Naive thymus-derived CD4-positive, alpha-beta T cell (primary cell): ENCODE measurements at regions not wholly inside any gene's neighbourhood (a gene's known extent, or its start where the extent isn't known, plus 50 kb on each side); places are given as distances from the start of the nearest gene placed in this dataset.

ENCODE experiments used
- ATAC-seq: fragments of 150-1000 bp; cut with Tn5 transposase; 2 replicates; pipeline ENCODE4 v1.10.0; 2021; ENCODE audit warnings: mild to moderate bottlenecking, moderate library complexity
- CTCF ChIA-PET: fragments of 350-600 bp; sonication (Branson Sonifier 250); formaldehyde crosslinking; loops from one replicate; lab custom pipeline; 2021; ENCODE audit warnings: antibody characterized with exemption; lab: Charles Lee
- POLR2A ChIA-PET: fragments of 350-600 bp; sonication (Branson Sonifier 250); formaldehyde crosslinking; loops from one replicate; lab custom pipeline; 2021; ENCODE audit warnings: antibody characterized with exemption, inconsistent platforms; lab: Charles Lee
- DNase-seq, 9 donors: peaks; one replicate each; pipeline versions ENCODE4 v3.0.0 to v3.0.0-alpha.2; 2020 to 2022; ENCODE audit warnings: mixed read lengths in 1 of 9
- H3K27ac ChIP-seq: one replicate; pipeline ENCODE4 v1.7.0; 2013; ENCODE audit warnings: mild to moderate bottlenecking, low read depth, low read length, moderate library complexity
- H3K27me3 ChIP-seq, 2 donors: one replicate each; pipeline ENCODE4 v1.7.0; 2013; ENCODE audit warnings: low read length in 2 of 2, mild to moderate bottlenecking in 2 of 2, moderate library complexity in 2 of 2; ENCODE audit not compliant: control insufficient read depth in 2 of 2, insufficient read depth in 2 of 2
- H3K36me3 ChIP-seq, 3 experiments: 1 replicate in 2 of 3; 2 replicates in 1 of 3; pipeline ENCODE4 v1.7.0; 2013; ENCODE audit warnings: low read length in 3 of 3, mild to moderate bottlenecking in 3 of 3, moderate library complexity in 1 of 3; ENCODE audit not compliant: insufficient read depth in 3 of 3, control insufficient read depth in 2 of 3
- H3K4me1 ChIP-seq, 2 donors: one replicate each; pipeline ENCODE4 v1.7.0; 2013; ENCODE audit warnings: low read length in 2 of 2, mild to moderate bottlenecking in 2 of 2, moderate library complexity in 1 of 2; ENCODE audit not compliant: control insufficient read depth in 2 of 2, insufficient read depth in 2 of 2
- H3K4me3 ChIP-seq: 2 replicates; pipeline ENCODE4 v1.7.0; 2013; ENCODE audit warnings: mild to moderate bottlenecking, low read length
- H3K9me3 ChIP-seq, 3 experiments: 1 replicate in 2 of 3; 2 replicates in 1 of 3; pipeline ENCODE4 v1.7.0; 2013; ENCODE audit warnings: low read length in 3 of 3; ENCODE audit not compliant: control insufficient read depth in 2 of 3
- H3K27ac Mint-ChIP-seq, 9 donors: one replicate each; pipeline ENCODE4 v1.8.0; 2020 to 2022; ENCODE audit warnings: mixed read lengths in 9 of 9, mild to moderate bottlenecking in 8 of 9, moderate library complexity in 5 of 9, inconsistent platforms in 2 of 9
- H3K27me3 Mint-ChIP-seq, 5 donors: one replicate each; pipeline ENCODE4 v1.8.0; 2021 to 2022; ENCODE audit warnings: mixed read lengths in 5 of 5, mild to moderate bottlenecking in 1 of 5
- H3K36me3 Mint-ChIP-seq, 5 donors: one replicate each; pipeline ENCODE4 v1.8.0; 2020 to 2022; ENCODE audit warnings: mixed read lengths in 5 of 5, mild to moderate bottlenecking in 3 of 5, inconsistent platforms in 1 of 5
- H3K4me1 Mint-ChIP-seq, 7 donors: one replicate each; pipeline ENCODE4 v1.8.0; 2020 to 2022; ENCODE audit warnings: mixed read lengths in 7 of 7, mild to moderate bottlenecking in 3 of 7, inconsistent platforms in 1 of 7
- H3K4me3 Mint-ChIP-seq, 10 donors: one replicate each; pipeline ENCODE4 v1.8.0; 2020 to 2022; ENCODE audit warnings: mild to moderate bottlenecking in 10 of 10, mixed read lengths in 10 of 10, moderate library complexity in 6 of 10, inconsistent platforms in 2 of 10
- H3K9me3 Mint-ChIP-seq, 11 donors: one replicate each; pipeline ENCODE4 v1.8.0; 2020 to 2022; ENCODE audit warnings: mixed read lengths in 11 of 11, mild to moderate bottlenecking in 4 of 11, inconsistent platforms in 1 of 11, moderate library complexity in 1 of 11
- intact Hi-C, 2 donors: fragments of 100-400 bp; cut with micrococcal nuclease; formaldehyde crosslinking; loops; one replicate each; pipeline ENCODE4 v1.15.1; 2023

DNA sequence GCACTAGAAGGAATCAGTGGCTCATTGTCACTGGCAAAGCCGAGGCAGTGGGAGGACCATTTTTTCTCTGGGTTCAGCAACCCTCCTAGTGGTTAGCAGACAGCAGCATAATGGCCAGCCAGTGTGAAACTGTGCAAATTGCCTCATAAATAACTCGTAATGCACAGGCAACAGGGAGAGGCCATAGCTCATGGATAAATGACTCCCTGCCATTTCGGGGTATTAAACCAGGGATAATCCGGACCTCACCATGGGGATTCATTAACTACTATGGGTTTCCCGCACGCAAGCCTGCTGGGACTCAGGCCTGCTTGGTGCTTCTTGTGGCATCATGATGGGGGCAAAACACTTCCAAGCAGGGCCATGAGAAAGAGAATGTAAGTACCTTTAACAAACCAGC is 158.2 kb upstream of the CHD6 start:
- Histone ChIP-seq H3K4me1 (no peaks in the 10 kb centered on the region), H3K27me3 (no peaks in the 10 kb centered on the region), H3K4me3 (no peak overlapping the region), H3K36me3 (no peaks in the 10 kb centered on the region), H3K9me3 (no peaks in the 10 kb centered on the region), H3K27ac (no peak overlapping the region)
- CTCF ChIA-PET: no interaction called here
- intact Hi-C loops: no loop called here
- Mint-ChIP-seq H3K36me3 (no peaks in the 10 kb centered on the region), H3K27me3 (peaks cover 3 to 69% (median 39%) of the 10 kb centered on the region in 5 donors), H3K4me3 (no peak overlapping the region), H3K27ac (no peak overlapping the region), H3K4me1 (peaks cover 0 to 2% (median 0%) of the 10 kb centered on the region in 7 donors), H3K9me3 (peaks cover 0 to 1% (median 0%) of the 10 kb centered on the region in 11 donors)
- DNase-seq: no peak
- POLR2A ChIA-PET: no interaction called here
- no peak for ATAC-seq

DNA sequence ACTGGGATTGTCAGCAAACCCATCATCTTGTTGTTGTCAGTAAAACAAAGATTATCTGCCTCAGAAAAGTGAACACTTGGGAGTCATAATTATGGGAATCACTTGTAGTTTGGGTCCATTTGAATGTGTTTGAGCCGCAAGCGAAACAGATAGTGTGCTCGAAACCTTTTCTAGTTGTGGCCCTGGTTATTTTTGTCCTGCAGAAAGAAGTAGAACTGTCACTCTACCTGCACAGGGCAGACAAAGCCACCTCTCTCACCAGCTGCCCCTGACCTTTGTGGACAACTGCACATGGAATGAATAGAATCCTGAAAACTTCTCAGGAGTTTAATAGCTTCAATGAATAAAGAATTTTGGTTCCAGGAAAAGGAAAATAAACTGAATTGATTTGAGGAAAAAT is 156.1 kb upstream of the CHD6 start:
- Mint-ChIP-seq H3K27me3 (peaks cover 3 to 66% (median 34%) of the 10 kb centered on the region in 5 donors), H3K36me3 (no peaks in the 10 kb centered on the region), H3K27ac (no peak overlapping the region), H3K9me3 (peaks cover 0 to 2% (median 0%) of the 10 kb centered on the region in 11 donors), H3K4me1 (no peaks in the 10 kb centered on the region), H3K4me3 (no peak overlapping the region)
- Histone ChIP-seq H3K4me3 (no peak overlapping the region), H3K27me3 (no peaks in the 10 kb centered on the region), H3K36me3 (no peaks in the 10 kb centered on the region), H3K4me1 (no peaks in the 10 kb centered on the region), H3K9me3 (no peaks in the 10 kb centered on the region), H3K27ac (no peak overlapping the region)
- intact Hi-C loops: no loop called here
- ATAC-seq (no peak), DNase-seq (no peak)
- ChIA-PET CTCF (no interaction called here), POLR2A (no interaction called here)

DNA sequence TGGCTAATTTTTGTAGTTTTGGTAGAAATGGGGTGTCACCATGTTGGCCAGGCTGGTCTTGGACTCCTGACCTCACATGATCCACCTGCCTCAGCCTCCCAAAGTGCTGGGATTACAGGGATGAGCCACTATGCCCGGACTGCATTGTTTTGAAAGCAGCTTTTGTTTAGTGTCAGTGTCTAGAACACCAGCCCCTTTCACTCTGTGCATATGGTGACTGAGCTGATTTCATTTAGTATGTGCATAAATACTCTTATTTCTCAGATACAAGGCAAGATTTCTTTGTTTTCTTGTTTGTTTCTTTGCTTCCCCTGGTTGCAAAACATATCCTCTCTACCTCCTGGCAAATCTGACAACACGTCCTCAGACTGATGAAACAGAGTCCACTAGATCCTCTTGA is 152.8 kb upstream of the CHD6 start:
- ChIA-PET POLR2A (no interaction called here), CTCF (no interaction called here)
- H3K27ac Mint-ChIP-seq: no peak overlapping the region
- H3K36me3 Mint-ChIP-seq: no peaks in the 10 kb centered on the region
- no peak overlapping the region for H3K4me3 Mint-ChIP-seq
- Histone ChIP-seq H3K4me1 (no peaks in the 10 kb centered on the region), H3K27me3 (no peaks in the 10 kb centered on the region), H3K36me3 (no peaks in the 10 kb centered on the region), H3K4me3 (no peak overlapping the region), H3K9me3 (no peaks in the 10 kb centered on the region), H3K27ac (no peak overlapping the region)
- H3K27me3 Mint-ChIP-seq: peaks cover 3 to 45% (median 32%) of the 10 kb centered on the region in 5 donors
- ATAC-seq: no peak
- DNase-seq: no peak
- H3K9me3 Mint-ChIP-seq: peaks cover 0 to 11% (median 1%) of the 10 kb centered on the region in 11 donors
- no peaks in the 10 kb centered on the region for H3K4me1 Mint-ChIP-seq
- intact Hi-C loops: no loop called here

DNA sequence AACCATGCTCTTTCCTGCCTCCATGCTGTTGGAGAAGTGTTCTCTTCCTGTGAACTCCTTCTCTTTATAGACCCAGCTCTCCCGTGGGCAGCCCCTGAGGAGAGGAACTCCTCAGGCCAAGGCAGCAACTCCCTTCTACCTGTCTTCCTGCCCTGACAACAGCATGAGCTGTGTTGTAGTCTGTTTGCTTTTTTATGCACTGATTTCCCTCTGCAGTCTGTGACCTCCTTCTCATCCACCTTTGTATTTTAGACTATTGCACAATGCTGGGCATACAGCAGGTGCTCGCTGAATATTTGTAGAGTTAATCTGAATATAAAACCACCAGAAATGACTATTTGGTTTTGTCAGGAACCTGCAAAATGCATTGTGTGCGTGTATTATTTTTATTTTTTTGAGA is 152.2 kb upstream of the CHD6 start:
- Mint-ChIP-seq H3K27me3 (peaks cover 3 to 42% (median 29%) of the 10 kb centered on the region in 5 donors), H3K9me3 (peaks cover 0 to 11% (median 1%) of the 10 kb centered on the region in 11 donors), H3K4me3 (no peak overlapping the region), H3K4me1 (no peaks in the 10 kb centered on the region), H3K36me3 (no peaks in the 10 kb centered on the region), H3K27ac (no peak overlapping the region)
- CTCF ChIA-PET: no interaction called here
- no peak for DNase-seq
- no peak for ATAC-seq
- no peak overlapping the region for H3K27ac ChIP-seq
- H3K4me3 ChIP-seq: no peak overlapping the region
- POLR2A ChIA-PET: no interaction called here
- no peaks in the 10 kb centered on the region for H3K36me3 ChIP-seq
- H3K9me3 ChIP-seq: no peaks in the 10 kb centered on the region
- intact Hi-C loops: no loop called here
- no peaks in the 10 kb centered on the region for H3K27me3 ChIP-seq
- no peaks in the 10 kb centered on the region for H3K4me1 ChIP-seq

DNA sequence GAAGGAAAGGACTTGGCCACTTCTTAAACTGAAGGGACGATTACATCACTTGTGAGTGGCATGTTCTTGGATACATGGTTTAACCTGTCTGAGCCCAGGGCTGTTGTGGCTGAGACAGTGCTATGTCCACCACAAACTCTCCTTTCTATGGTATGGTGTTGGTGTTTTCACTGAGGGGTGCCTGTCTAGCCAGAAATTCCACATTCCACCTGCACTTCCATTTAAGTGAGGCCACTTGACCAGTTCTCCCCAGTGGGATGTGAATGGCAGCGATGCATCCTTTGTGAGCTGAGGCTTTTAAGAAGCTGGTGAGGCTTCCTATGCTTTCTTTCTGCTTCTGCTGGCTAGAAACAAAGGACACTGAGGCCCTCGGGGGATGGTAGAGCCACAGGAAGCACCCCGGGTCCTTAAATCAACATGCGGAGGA is 151.4 kb upstream of the CHD6 start:
- POLR2A ChIA-PET: no interaction called here
- CTCF ChIA-PET: no interaction called here
- H3K4me3 Mint-ChIP-seq: no peak overlapping the region

DNA sequence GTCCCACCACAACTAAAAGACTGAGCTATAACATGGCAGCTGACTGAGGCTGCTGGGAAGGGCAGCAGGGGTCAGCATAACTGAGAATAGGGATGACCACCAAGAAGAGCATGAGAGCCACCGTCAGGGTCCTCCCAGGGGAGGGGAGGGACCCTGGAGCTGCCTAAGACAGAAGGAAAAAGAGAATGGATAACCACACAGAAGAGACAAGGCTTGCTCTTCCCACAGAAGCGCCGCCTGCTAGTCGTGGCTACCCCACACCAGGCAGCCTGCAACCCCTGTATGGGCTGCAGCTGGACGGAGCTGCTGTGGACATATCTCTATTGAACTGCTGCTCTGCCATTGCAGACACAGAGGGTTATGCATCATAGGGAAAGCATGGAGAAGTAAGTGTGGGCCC is 132.0 kb upstream of the CHD6 start:
- no peak for ATAC-seq
- Histone ChIP-seq H3K4me3 (no peak overlapping the region), H3K4me1 (no peaks in the 10 kb centered on the region), H3K36me3 (no peaks in the 10 kb centered on the region), H3K27me3 (no peaks in the 10 kb centered on the region), H3K27ac (no peak overlapping the region), H3K9me3 (no peaks in the 10 kb centered on the region)
- Mint-ChIP-seq H3K36me3 (no peaks in the 10 kb centered on the region), H3K4me1 (no peaks in the 10 kb centered on the region), H3K27ac (no peak overlapping the region), H3K27me3 (peaks cover 8 to 31% (median 27%) of the 10 kb centered on the region in 5 donors), H3K9me3 (peaks cover 0 to 11% (median 0%) of the 10 kb centered on the region in 11 donors), H3K4me3 (no peak overlapping the region)
- DNase-seq: no peak
- POLR2A ChIA-PET: no interaction called here
- intact Hi-C loops: no loop called here
- CTCF ChIA-PET: no interaction called here

More for the DNA sequence above, 151.4 kb upstream of the CHD6 start:
- Mint-ChIP-seq H3K9me3 (peaks cover 0 to 11% (median 1%) of the 10 kb centered on the region in 11 donors), H3K27me3 (peaks cover 3 to 40% (median 26%) of the 10 kb centered on the region in 5 donors), H3K36me3 (no peaks in the 10 kb centered on the region), H3K4me1 (no peaks in the 10 kb centered on the region), H3K27ac (no peak overlapping the region)
- no peak overlapping the region for H3K27ac ChIP-seq
- no peak overlapping the region for H3K4me3 ChIP-seq
- H3K9me3 ChIP-seq: no peaks in the 10 kb centered on the region
- H3K4me1 ChIP-seq: no peaks in the 10 kb centered on the region
- DNase-seq (no peak), ATAC-seq (no peak)
- intact Hi-C loops: no loop called here
- H3K27me3 ChIP-seq: no peaks in the 10 kb centered on the region
- H3K36me3 ChIP-seq: no peaks in the 10 kb centered on the region

DNA sequence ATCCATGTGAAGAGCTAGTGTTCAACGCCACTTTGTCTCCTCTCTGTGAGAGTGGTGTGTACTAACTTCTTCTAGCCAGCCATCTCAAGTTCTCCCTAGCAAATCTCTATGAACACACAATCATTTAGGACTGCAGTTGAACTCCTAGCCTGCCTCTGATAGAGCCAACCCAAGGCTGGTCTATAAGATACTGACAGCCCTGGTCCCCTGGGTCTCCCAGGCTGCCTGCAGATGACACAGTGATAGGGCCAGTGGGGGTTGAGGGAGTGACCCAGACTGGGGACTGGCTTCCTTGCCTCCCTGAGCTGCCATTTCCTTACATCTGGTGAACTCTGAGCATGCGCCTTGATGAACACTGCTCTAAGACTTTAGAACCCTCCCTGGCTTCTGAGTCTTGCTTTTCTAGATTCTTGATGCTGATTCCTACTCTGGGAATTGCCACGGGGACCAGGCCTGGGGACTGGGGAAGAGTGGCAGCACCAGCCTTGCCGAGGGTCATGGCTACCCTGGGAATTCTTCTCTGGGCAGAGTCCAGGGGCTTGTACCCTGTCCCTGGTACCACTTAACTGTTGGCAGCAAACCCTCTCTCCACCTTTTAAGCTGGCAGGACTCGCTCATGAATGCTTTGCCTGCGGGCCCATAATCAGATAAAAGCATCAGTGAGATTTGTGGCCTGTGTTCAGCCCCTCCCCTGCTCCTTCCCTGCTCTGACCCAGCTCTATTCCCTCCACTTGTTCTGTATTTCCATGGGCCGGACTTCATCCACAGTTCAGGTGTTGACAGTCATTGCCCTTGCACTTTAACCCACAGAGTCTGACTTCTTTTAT is 130.8 kb upstream of the CHD6 start:
- DNase-seq (no peak), ATAC-seq (no peak)
- no peaks in the 10 kb centered on the region for H3K4me1 ChIP-seq
- Mint-ChIP-seq H3K36me3 (no peaks in the 10 kb centered on the region), H3K9me3 (peaks cover 0 to 11% (median 1%) of the 10 kb centered on the region in 11 donors), H3K4me3 (no peak overlapping the region), H3K4me1 (no peaks in the 10 kb centered on the region), H3K27ac (no peak overlapping the region), H3K27me3 (peaks cover 7 to 41% (median 27%) of the 10 kb centered on the region in 5 donors)
- no peak overlapping the region for H3K27ac ChIP-seq
- H3K27me3 ChIP-seq: no peaks in the 10 kb centered on the region
- ChIA-PET POLR2A (no interaction called here), CTCF (no interaction called here)
- no peaks in the 10 kb centered on the region for H3K36me3 ChIP-seq
- no peak overlapping the region for H3K4me3 ChIP-seq
- intact Hi-C loops: no loop called here
- H3K9me3 ChIP-seq: no peaks in the 10 kb centered on the region
